Neural progenitor cell (in vitro differentiated cells): ENCODE measurements at regions not wholly inside any gene's neighbourhood (a gene's known extent, or its start where the extent isn't known, plus 50 kb on each side); places are given as distances from the start of the nearest gene placed in this dataset.
A peak's percentile ranks its signal among the peaks of the same experiment; 100 is the strongest.

ENCODE experiments used
- DNase-seq: peaks from one replicate; pipeline ENCODE4 v3.0.0-alpha.2; 2016; ENCODE audit warnings: low spot score
- H2AFZ ChIP-seq: fragments of 200-600 bp; sonication (generic); replicated peaks from 2 replicates; pipeline ENCODE4 v1.6.1; 2016; ENCODE audit warnings: antibody characterized with exemption
- H3F3A ChIP-seq: fragments of 200-600 bp; sonication (generic); 2 replicates; pipeline ENCODE4 v1.6.1; 2016; ENCODE audit warnings: antibody characterized with exemption, low read depth
- H3K27ac ChIP-seq: fragments of 200-600 bp; sonication (generic); 2 replicates; pipeline ENCODE4 v1.5.1; 2016; ENCODE audit warnings: mild to moderate bottlenecking
- H3K27me3 ChIP-seq: fragments of 200-600 bp; sonication (generic); 2 replicates; pipeline ENCODE4 v1.6.1; 2016; ENCODE audit warnings: mild to moderate bottlenecking, moderate library complexity
- H3K36me3 ChIP-seq: fragments of 200-600 bp; sonication (generic); 2 replicates; pipeline ENCODE4 v1.5.1; 2016
- H3K4me1 ChIP-seq: fragments of 200-600 bp; sonication (generic); 2 replicates; pipeline ENCODE4 v1.6.1; 2016; ENCODE audit warnings: mixed run types
- H3K4me2 ChIP-seq: fragments of 200-600 bp; sonication (generic); 2 replicates; pipeline ENCODE4 v1.6.1; 2016
- H3K4me3 ChIP-seq: fragments of 200-600 bp; sonication (generic); 2 replicates; pipeline ENCODE4 v1.5.1; 2016
- H3K79me2 ChIP-seq: fragments of 200-600 bp; sonication (generic); 2 replicates; pipeline ENCODE4 v1.6.1; 2016; ENCODE audit warnings: low read depth
- H3K9ac ChIP-seq: fragments of 200-600 bp; sonication (generic); 2 replicates; pipeline ENCODE4 v1.6.1; 2016
- H3K9me3 ChIP-seq: fragments of 200-600 bp; sonication (generic); 2 replicates; pipeline ENCODE4 v1.5.1; 2016; ENCODE audit warnings: low read depth
- H4K20me1 ChIP-seq: fragments of 200-600 bp; sonication (generic); 2 replicates; pipeline ENCODE4 v1.6.1; 2016; ENCODE audit warnings: low read depth
- H3K27ac Mint-ChIP-seq: 3 replicates; pipeline ENCODE4 v1.8.0; 2021; ENCODE audit warnings: mixed read lengths
- H3K27me3 Mint-ChIP-seq: 2 replicates; pipeline ENCODE4 v1.8.0; 2022; ENCODE audit warnings: low read depth, mild to moderate bottlenecking, inconsistent platforms, moderate library complexity, mixed read lengths; ENCODE audit not compliant: insufficient read depth
- H3K36me3 Mint-ChIP-seq: 3 replicates; pipeline ENCODE4 v1.8.0; 2021; ENCODE audit warnings: mixed read lengths
- H3K4me1 Mint-ChIP-seq: 3 replicates; pipeline ENCODE4 v1.8.0; 2021; ENCODE audit warnings: mixed read lengths
- H3K4me3 Mint-ChIP-seq: 3 replicates; pipeline ENCODE4 v1.8.0; 2021; ENCODE audit warnings: mild to moderate bottlenecking, moderate library complexity, mixed read lengths
- H3K9me3 Mint-ChIP-seq: 3 replicates; pipeline ENCODE4 v1.8.0; 2020; ENCODE audit warnings: mixed read lengths
- EZH2 ChIP-seq: fragments of 200-600 bp; sonication (generic); IDR thresholded peaks from 2 replicates; pipeline ENCODE4 v1.6.1; 2017; ENCODE audit warnings: antibody characterized with exemption, mild to moderate bottlenecking, moderate library complexity
- EZH2phosphoT487 ChIP-seq: fragments of 200-600 bp; sonication (generic); IDR thresholded peaks from 2 replicates; pipeline ENCODE4 v1.6.1; 2017; ENCODE audit warnings: antibody characterized with exemption
- TF ChIP-seq, protein P1 (sequence below): fragments of 200-600 bp; sonication (generic); IDR thresholded peaks from 2 replicates; pipeline ENCODE4 v1.5.1; 2017; ENCODE audit warnings: antibody characterized with exemption, mild to moderate bottlenecking

DNA sequence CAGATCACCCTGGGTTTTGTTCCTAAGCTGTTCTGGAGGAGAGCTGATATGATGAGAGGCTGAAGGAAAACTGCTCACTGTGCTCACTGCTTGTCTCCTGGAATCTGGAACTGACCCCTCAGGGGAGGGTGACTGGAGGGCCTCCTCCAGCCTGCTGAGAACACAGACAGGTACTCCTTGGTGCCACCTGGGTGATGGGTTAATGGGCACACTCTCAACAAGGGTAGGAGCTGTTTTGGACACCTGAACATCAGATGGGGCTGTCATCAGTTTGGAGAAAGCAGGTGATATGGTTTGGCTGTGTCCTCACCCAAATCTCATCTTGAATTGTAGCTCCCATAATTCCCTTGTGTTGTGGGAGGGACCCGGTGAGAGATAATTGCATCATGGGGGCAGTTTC lies 58.1 kb upstream of the SORCS3 start:
- Mint-ChIP-seq H3K4me1 (peaks cover 19% of the 10 kb centered on the region), H3K36me3 (no peaks in the 10 kb centered on the region), H3K9me3 (peaks cover 10% of the 10 kb centered on the region), H3K27me3 (peaks cover 6% of the 10 kb centered on the region), H3K4me3 (no peak overlapping the region), H3K27ac (no peak overlapping the region)
- H2AFZ ChIP-seq = no peak overlapping the region
- H3K27me3 ChIP-seq = no peaks in the 10 kb centered on the region
- H3K4me3 ChIP-seq = no peak overlapping the region
- DNase-seq = no peak
- H3K27ac ChIP-seq = no peak overlapping the region
- H3K9me3 ChIP-seq = no peaks in the 10 kb centered on the region
- no peaks in the 10 kb centered on the region for H3K79me2 ChIP-seq
- no peaks in the 10 kb centered on the region for H4K20me1 ChIP-seq
- TF ChIP-seq EZH2phosphoT487 = no peak
- TF ChIP-seq, protein P1, sequence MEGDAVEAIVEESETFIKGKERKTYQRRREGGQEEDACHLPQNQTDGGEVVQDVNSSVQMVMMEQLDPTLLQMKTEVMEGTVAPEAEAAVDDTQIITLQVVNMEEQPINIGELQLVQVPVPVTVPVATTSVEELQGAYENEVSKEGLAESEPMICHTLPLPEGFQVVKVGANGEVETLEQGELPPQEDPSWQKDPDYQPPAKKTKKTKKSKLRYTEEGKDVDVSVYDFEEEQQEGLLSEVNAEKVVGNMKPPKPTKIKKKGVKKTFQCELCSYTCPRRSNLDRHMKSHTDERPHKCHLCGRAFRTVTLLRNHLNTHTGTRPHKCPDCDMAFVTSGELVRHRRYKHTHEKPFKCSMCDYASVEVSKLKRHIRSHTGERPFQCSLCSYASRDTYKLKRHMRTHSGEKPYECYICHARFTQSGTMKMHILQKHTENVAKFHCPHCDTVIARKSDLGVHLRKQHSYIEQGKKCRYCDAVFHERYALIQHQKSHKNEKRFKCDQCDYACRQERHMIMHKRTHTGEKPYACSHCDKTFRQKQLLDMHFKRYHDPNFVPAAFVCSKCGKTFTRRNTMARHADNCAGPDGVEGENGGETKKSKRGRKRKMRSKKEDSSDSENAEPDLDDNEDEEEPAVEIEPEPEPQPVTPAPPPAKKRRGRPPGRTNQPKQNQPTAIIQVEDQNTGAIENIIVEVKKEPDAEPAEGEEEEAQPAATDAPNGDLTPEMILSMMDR = no peak
- no peak for TF ChIP-seq EZH2
- no peaks in the 10 kb centered on the region for H3F3A ChIP-seq
- no peaks in the 10 kb centered on the region for H3K36me3 ChIP-seq
- H3K4me2 ChIP-seq = no peak overlapping the region
- no peak overlapping the region for H3K9ac ChIP-seq
- peaks cover 7% of the 10 kb centered on the region for H3K4me1 ChIP-seq

DNA sequence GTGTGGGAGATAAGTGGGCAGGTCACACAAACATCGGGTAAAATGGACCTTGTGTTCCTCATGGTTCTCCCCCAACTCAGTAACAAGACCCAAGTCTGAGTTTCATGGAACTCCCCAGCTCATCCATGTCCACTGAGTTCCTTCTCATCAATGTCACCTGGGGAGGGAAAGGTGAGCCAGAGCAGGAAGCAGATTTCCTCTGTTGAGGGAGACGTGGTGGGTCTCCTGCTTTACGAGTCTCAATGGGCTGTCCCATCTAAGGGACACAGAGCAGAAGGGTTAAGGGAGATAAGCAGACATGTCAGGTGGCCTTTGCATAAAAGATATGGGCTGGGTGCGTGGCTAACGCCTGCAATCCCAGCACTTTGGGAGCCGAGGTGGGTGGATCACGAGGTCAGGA lies 56.5 kb upstream of the SORCS3 start:
- Mint-ChIP-seq H3K27me3 (peaks cover 6% of the 10 kb centered on the region), H3K36me3 (no peaks in the 10 kb centered on the region), H3K4me3 (no peak overlapping the region), H3K9me3 (peaks cover 10% of the 10 kb centered on the region), H3K27ac (no peak overlapping the region), H3K4me1 (peaks cover 17% of the 10 kb centered on the region)
- Histone ChIP-seq H3K4me3 (no peak overlapping the region), H3K9ac (no peak overlapping the region), H3K9me3 (no peaks in the 10 kb centered on the region), H3K36me3 (no peaks in the 10 kb centered on the region), H3K27me3 (no peaks in the 10 kb centered on the region), H3K4me2 (no peak overlapping the region), H4K20me1 (no peaks in the 10 kb centered on the region), H3K79me2 (no peaks in the 10 kb centered on the region), H3K27ac (no peak overlapping the region), H3K4me1 (no peaks in the 10 kb centered on the region), H2AFZ (no peak overlapping the region), H3F3A (no peaks in the 10 kb centered on the region)
- TF ChIP-seq, protein P1 = no peak
- TF ChIP-seq EZH2phosphoT487 = no peak
- TF ChIP-seq EZH2 = no peak
- DNase-seq = no peak

DNA sequence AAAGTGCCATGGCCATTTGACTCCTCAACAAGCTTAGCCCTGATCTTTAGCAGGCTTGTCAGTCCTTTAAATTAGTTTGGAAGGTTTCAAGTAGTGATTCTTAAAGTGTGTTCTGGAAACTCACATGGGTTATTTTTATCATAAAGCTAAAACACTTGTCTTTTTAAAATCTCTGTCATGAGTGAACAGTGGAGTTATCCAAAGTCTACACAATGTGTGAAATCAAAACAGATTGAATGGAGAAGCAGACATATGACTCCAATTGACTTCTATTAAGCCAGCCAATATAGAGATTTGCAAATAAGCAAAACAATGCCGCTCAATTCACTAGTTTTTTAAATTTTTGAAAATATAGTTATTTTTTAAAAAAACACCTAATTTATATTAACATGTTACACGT lies 53.3 kb upstream of the SORCS3 start:
- H3K27me3 Mint-ChIP-seq = no peaks in the 10 kb centered on the region
- H3K36me3 Mint-ChIP-seq = no peaks in the 10 kb centered on the region
- no peaks in the 10 kb centered on the region for H3K4me1 ChIP-seq
- H2AFZ ChIP-seq = no peak overlapping the region
- H3K27me3 ChIP-seq = no peaks in the 10 kb centered on the region
- no peaks in the 10 kb centered on the region for H3K36me3 ChIP-seq
- H3K27ac ChIP-seq = no peak overlapping the region
- no peaks in the 10 kb centered on the region for H3K79me2 ChIP-seq
- H3K4me3 Mint-ChIP-seq = no peak overlapping the region
- TF ChIP-seq EZH2 (no peak), EZH2phosphoT487 (no peak)
- TF ChIP-seq, protein P1 = no peak
- no peaks in the 10 kb centered on the region for H3K9me3 ChIP-seq
- H3K9ac ChIP-seq = no peak overlapping the region
- H3K4me3 ChIP-seq = no peak overlapping the region
- DNase-seq = no peak
- H3K9me3 Mint-ChIP-seq = peaks cover 8% of the 10 kb centered on the region
- no peak overlapping the region for H3K4me2 ChIP-seq
- H3K4me1 Mint-ChIP-seq = peaks cover 18% of the 10 kb centered on the region
- H3F3A ChIP-seq = no peaks in the 10 kb centered on the region
- no peaks in the 10 kb centered on the region for H4K20me1 ChIP-seq
- H3K27ac Mint-ChIP-seq = no peak overlapping the region

DNA sequence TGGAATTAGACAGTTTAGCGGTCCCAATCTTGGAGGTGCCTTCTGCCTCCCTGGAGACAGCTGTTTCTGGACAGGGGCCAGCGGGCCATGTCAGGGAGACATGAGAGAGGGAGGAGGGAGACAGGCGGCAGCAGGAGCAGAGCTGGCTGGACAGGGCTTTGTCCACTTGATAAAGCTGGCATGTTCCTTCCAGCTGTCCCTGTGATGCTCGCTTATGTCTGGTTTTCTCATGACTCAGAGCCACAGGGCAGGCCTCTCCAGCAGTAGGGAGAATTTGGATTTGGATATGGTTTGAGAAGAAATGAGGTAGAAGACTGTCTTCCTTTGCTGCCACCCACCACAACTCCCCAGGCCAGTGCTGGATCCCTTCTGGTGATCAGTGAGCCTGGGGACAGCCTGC lies 51.7 kb upstream of the SORCS3 start:
- Mint-ChIP-seq H3K4me3 (peak overlapping the region; percentile 28), H3K27ac (no peak overlapping the region), H3K9me3 (peaks cover 2% of the 10 kb centered on the region), H3K27me3 (no peaks in the 10 kb centered on the region), H3K4me1 (peaks cover 12% of the 10 kb centered on the region), H3K36me3 (no peaks in the 10 kb centered on the region)
- no peaks in the 10 kb centered on the region for H3K36me3 ChIP-seq
- H3K9ac ChIP-seq = no peak overlapping the region
- no peak overlapping the region for H3K27ac ChIP-seq
- H3K9me3 ChIP-seq = no peaks in the 10 kb centered on the region
- H3K4me3 ChIP-seq = no peak overlapping the region
- H2AFZ ChIP-seq = no peak overlapping the region
- no peaks in the 10 kb centered on the region for H3K4me1 ChIP-seq
- H4K20me1 ChIP-seq = no peaks in the 10 kb centered on the region
- H3F3A ChIP-seq = no peaks in the 10 kb centered on the region
- H3K79me2 ChIP-seq = no peaks in the 10 kb centered on the region
- H3K4me2 ChIP-seq = no peak overlapping the region
- TF ChIP-seq EZH2 (no peak), EZH2phosphoT487 (no peak)
- TF ChIP-seq, protein P1 = no peak
- no peak for DNase-seq
- H3K27me3 ChIP-seq = no peaks in the 10 kb centered on the region
